ENCODE measurements at regions not wholly inside any gene's neighbourhood (a gene's known extent, or its start where the extent isn't known, plus 50 kb on each side); places are given as distances from the start of the nearest gene placed in this dataset.
"Not testable (repeated sequence)": the region's sequence is repeated elsewhere in the genome, so short reads cannot be mapped to it uniquely, and the experiment has no call there.

- CTCF ChIA-PET = interaction anchor here (1.5 kb wide), 1 partner anchor 213 kb away, joined by 4 read pairs; no protein-coding TSS in a partner anchor
- intact Hi-C loops (cut with micrococcal nuclease); H3K27me3 Mint-ChIP-seq; H3K4me1 Mint-ChIP-seq (ENCODE audit: low read depth); H3K27ac Mint-ChIP-seq; H3K9me3 Mint-ChIP-seq; H3K36me3 Mint-ChIP-seq (ENCODE audit: low read depth); POLR2A ChIA-PET: not testable (repeated sequence)
- DNase-seq (peak; percentile 2), ATAC-seq (peak; percentile 55)
- peak overlapping the region; percentile 63 for H3K4me3 Mint-ChIP-seq
Observed at GRCh38 chr5:102154791-102155605, 141.1 kb downstream of the SLCO4C1 start.

DNA sequence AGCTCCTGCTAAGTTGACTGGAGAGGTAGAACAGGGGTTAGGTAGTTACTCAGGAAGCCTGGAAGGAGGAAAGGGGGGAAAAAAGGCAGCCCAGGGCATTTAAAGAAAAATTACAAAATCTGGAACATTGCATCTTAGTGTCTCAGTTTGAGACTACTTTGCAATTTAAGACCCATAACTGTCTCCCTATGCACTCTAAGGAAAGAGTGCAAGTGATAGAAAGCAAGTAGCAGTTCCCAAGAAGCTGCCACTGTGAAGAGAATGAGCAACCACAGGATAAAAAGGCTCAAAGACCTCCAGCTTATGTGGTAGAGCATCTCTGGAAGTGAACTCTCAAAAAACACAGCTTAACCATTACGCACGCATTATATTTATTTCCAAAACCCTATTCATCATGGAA lies 141.8 kb downstream of the SLCO4C1 start:
- POLR2A ChIA-PET = no interaction called here
- Mint-ChIP-seq H3K4me1 (ENCODE audit: low read depth) (no peaks in the 10 kb centered on the region), H3K27ac (no peak overlapping the region), H3K27me3 (peaks cover 2% of the 10 kb centered on the region), H3K36me3 (ENCODE audit: low read depth) (no peaks in the 10 kb centered on the region), H3K4me3 (peak overlapping the region; percentile 63), H3K9me3 (peaks cover 2% of the 10 kb centered on the region)
- ATAC-seq (no peak), DNase-seq (no peak)
- intact Hi-C loops (cut with micrococcal nuclease) = no loop called here
- TF ChIP-seq, protein P1, sequence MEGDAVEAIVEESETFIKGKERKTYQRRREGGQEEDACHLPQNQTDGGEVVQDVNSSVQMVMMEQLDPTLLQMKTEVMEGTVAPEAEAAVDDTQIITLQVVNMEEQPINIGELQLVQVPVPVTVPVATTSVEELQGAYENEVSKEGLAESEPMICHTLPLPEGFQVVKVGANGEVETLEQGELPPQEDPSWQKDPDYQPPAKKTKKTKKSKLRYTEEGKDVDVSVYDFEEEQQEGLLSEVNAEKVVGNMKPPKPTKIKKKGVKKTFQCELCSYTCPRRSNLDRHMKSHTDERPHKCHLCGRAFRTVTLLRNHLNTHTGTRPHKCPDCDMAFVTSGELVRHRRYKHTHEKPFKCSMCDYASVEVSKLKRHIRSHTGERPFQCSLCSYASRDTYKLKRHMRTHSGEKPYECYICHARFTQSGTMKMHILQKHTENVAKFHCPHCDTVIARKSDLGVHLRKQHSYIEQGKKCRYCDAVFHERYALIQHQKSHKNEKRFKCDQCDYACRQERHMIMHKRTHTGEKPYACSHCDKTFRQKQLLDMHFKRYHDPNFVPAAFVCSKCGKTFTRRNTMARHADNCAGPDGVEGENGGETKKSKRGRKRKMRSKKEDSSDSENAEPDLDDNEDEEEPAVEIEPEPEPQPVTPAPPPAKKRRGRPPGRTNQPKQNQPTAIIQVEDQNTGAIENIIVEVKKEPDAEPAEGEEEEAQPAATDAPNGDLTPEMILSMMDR (IDR thresholded peaks at IDR 0.05) = no peak
- CTCF ChIA-PET = interaction anchor here (1.5 kb wide), 1 partner anchor 212 kb away, joined by 4 read pairs; no protein-coding TSS in a partner anchor

GRCh38 chr5:102153003-102153759 lies 142.9 kb downstream of the SLCO4C1 start:
- POLR2A ChIA-PET = no interaction called here
- intact Hi-C loops (cut with micrococcal nuclease) = no loop called here
- no peak overlapping the region for H3K27ac Mint-ChIP-seq

DNA sequence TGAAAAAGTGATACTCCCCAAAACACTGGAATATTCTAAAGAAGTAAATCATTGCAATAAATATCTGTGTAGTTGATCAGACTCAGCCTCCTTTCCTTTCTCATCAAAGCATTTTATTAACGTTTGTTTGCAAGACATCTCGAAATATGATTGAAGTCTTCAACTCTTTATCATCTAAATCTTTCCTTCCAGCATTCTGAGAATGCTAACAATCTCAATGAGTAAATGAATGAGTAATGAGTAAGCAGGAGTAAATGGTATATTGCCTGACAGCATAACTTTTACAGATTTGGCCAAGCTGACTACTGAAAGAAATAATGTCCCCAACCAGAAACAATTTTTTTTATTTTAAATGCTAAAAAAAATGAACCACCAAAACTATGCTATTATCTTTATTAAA lies 157.1 kb downstream of the SLCO4C1 start:
- DNase-seq (no peak), ATAC-seq (no peak)
- ChIA-PET POLR2A (no interaction called here), CTCF (no interaction called here)
- Mint-ChIP-seq H3K4me3 (no peak overlapping the region), H3K27me3 (no peaks in the 10 kb centered on the region), H3K9me3 (no peaks in the 10 kb centered on the region), H3K36me3 (ENCODE audit: low read depth) (no peaks in the 10 kb centered on the region), H3K27ac (no peak overlapping the region), H3K4me1 (ENCODE audit: low read depth) (no peaks in the 10 kb centered on the region)
- TF ChIP-seq, protein P1 (IDR thresholded peaks at IDR 0.05) = no peak
- intact Hi-C loops (cut with micrococcal nuclease) = no loop called here

More at GRCh38 chr5:102153003-102153759, 142.9 kb downstream of the SLCO4C1 start:
- Mint-ChIP-seq H3K9me3 (peaks cover 3% of the 10 kb centered on the region), H3K27me3 (peaks cover 2% of the 10 kb centered on the region), H3K36me3 (ENCODE audit: low read depth) (no peaks in the 10 kb centered on the region), H3K4me3 (no peak overlapping the region), H3K4me1 (ENCODE audit: low read depth) (no peaks in the 10 kb centered on the region)
- ATAC-seq (peak; percentile 69), DNase-seq (peak; percentile 17)
- TF ChIP-seq, protein P1 (IDR thresholded peaks at IDR 0.05) = peak; percentile 58
- CTCF ChIA-PET = no interaction called here

- Mint-ChIP-seq H3K27me3 (no peaks in the 10 kb centered on the region), H3K36me3 (ENCODE audit: low read depth) (no peaks in the 10 kb centered on the region), H3K4me3 (no peak overlapping the region), H3K4me1 (ENCODE audit: low read depth) (no peaks in the 10 kb centered on the region), H3K27ac (no peak overlapping the region), H3K9me3 (no peaks in the 10 kb centered on the region)
- no peak for ATAC-seq
- TF ChIP-seq, protein P1 (IDR thresholded peaks at IDR 0.05) = no peak
- ChIA-PET POLR2A (no interaction called here), CTCF (interaction anchor here (0.7 kb wide), 1 partner anchor 19 kb away, joined by 3 read pairs; no protein-coding TSS in a partner anchor)
- DNase-seq = no peak
- intact Hi-C loops (cut with micrococcal nuclease) = no loop called here
Observed at GRCh38 chr5:102138243-102138653, 157.8 kb downstream of the SLCO4C1 start.
